ENCODE measurements at regions not wholly inside any gene's neighbourhood (a gene's known extent, or its start where the extent isn't known, plus 50 kb on each side); places are given as distances from the start of the nearest gene placed in this dataset.

DNA sequence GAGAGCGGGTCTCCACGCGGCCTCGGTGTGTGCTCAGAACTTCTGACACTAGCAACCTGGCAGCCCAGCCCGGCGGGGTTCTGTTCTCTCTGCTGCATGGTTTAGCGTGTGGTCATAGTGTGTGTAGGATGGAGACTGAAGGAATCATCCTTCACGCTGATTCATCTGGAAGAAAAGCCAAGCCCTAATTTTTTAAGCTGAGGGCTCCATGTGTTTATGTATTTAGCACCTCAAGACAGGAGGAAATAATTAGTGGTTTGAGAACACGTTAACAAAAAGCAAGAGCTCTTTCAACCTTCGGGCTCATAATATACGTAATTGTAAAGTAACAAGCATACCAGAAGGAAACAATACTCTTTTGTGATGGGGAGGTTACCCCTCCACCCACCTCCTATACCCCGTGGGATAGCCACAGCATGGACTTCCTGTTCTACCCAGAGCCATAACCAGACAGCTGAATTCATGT lies 504.6 kb upstream of the MKI67 start:
- DNase-seq, result no peak

DNA sequence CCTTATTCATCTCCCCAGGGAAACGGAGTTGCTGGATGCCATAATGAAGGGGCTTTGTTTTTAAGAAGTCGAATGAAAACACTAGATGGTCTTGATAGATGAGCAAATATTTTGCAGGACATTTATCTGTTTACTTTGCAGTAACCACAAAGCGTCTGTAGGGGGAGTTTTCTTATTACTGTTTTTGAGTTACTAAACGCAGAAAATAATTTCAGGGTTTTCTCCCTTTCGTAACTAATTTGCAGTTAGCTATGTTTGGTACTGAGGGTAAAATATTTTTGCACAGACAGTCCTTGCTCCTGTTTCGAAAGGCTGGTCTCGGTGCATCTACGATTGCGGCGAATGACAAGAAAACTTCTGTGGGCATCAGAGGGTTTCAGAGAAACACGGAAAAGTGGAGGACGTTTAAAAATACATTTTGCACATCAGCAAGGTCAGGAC lies 505.6 kb upstream of the MKI67 start:
- no peak for DNase-seq

- DNase-seq, result no peak
Measured at GRCh38 chr10:128632694-128633093, 506.5 kb upstream of the MKI67 start.

DNA sequence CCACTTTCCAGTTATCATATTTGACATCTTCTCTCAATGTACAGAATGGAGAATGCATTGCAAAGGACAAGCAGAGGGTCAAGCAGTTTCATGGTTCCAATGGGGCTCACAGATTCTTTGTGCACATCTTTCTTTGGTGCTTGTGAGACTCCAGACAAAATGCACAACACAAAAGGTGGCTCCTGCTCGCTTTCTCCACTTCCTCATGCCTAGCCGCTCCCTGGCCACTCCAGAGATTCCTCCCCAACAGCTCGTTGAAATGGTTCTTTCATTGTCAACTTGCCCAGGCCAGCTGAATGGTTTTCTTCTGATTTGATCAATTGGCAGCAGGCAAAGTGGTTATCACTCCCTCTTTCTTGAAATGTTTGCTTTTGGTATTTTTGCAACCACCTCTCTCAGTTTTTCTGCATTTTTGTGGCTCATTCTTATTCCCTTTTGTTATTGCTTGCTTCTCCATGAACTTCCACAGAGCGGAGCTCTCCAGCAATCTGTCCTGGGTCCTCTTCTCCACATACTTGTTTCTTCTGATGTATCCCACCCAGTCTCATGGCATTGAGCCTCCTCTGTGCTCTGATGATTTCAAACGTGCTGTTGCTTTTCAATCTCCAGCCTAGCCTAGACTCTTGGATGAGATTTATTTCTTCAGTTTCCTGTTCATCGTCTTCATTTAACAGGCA lies 507.8 kb upstream of the MKI67 start:
- no peak for DNase-seq

GRCh38 chr10:128642023-128642422 lies 515.8 kb upstream of the MKI67 start:
- DNase-seq, result no peak

- no peak for DNase-seq
Measured at GRCh38 chr10:128642502-128642901, 516.3 kb upstream of the MKI67 start.

GRCh38 chr10:128643658-128644057 lies 517.4 kb upstream of the MKI67 start:
- no peak for DNase-seq

GRCh38 chr10:128645486-128645885 lies 519.3 kb upstream of the MKI67 start:
- DNase-seq, result no peak

- DNase-seq, result no peak
Measured at GRCh38 chr10:128646956-128647355, 520.7 kb upstream of the MKI67 start.

DNA sequence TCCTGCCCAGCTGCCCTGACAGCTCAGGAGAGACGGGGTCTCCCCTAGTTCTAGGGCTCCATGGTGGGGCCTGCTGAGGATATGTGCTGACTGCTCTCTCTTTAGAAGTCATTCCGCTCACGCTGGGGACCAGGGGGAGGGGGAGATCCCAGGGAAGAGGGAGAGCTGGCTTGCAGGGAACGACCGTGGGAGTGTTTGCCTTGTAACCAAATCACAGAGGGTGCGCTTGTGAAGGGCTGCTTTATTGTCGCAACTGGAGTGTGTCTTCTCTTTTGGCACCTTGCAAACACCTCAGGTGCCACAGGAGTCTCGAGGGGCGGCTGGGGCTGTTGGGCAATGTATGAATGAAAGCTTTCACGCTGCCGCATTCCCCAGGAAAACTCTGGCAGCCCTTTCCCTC lies 531.3 kb upstream of the MKI67 start:
- DNase-seq, result no peak

- DNase-seq, result no peak
Measured at GRCh38 chr10:128660726-128661125, 534.5 kb upstream of the MKI67 start.

DNA sequence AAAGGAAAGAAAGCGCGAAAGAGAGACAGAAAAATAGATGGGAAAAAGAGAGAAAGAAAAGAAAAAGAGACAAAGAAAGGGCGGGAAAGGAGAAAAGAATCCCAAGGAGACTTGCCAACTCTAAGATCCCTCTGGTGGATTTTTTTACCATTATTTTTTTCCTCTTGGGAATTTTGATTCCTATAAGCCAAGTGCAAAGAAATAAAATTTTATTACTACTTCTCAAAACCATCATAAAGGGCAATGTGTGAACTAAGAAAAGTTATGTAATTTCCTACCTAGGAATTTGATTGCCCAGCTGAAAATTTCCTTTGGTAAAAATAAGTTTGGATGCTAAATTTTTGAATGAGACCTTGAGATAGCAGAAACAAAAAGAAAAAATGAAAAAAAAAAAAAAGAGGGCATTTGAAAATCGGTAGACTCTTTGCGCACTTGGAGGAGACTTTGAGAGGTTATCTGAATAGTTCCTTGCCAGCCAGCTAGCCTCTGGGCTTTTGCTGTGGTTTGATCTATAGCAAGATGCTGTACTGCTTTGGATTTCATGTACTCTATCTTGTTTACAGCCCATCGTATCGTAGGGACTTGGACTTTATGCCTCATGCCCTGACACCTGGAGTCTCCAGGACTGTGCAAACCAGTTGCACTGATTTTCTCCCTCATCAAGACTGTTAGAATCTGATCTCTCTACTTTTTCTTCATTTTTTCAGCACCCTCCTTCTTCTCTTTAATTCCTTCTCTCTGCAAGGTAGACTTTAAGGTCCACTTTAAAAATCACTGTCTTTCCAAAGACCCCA lies 535.4 kb upstream of the MKI67 start:
- no peak for DNase-seq

GRCh38 chr10:128662520-128662919 lies 536.3 kb upstream of the MKI67 start:
- DNase-seq, result no peak

DNA sequence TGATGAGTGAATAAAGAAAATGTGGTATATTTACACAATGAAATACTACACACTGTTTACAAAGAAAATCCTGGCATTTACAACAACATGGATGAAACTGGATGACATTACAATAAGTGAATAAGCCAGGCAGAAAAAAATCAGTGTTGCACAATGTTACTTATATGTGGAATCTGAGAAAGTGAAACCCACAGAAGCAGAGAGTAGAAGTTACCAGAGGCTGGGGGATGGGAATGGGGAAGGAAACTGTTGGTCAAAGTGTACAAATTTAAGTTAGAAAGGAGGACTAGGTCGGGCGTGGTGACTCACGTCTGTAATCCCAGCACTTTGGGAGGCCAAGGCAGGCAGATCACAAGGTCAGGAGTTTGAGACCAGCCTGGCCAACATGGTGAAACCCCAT lies 538.5 kb upstream of the MKI67 start:
- no peak for DNase-seq

DNA sequence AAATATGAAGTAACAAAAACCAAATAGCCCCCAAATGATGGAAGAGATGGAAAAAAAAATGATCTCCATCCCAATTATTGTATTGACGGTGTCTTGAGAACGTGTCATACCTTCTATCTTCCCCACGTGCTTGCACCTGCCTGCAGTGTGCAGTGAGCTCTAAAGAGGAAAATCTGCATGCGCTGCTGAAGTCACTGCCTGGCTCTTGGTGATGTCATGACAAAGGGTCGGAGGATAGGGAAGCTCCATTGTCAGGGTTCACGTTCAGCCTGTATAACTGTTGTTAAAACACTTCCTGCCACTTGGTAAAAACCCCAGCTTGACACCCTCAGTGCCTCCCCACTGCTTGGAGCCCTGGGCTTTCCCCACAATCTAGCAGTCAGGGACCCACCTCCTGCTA lies 549.2 kb upstream of the MKI67 start:
- no peak for DNase-seq

DNA sequence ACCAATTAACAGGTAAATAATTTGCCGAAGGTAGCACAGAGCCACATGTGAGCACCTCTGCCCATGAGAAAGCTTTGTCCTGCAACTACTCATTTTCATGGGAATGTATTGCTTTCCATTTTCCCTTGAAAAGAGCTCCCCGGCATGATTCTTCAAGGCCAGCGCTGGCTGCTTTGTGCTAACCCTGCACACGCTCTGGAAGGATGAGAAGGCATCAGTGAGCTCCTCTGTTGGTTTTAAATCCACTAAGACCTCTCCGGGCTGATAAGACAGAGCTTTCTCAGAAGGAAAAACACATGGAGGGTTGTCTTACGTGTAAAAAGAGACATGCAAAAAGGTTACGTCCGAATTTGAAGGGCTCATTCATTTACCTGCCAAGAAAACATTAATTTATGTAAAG lies 553.9 kb upstream of the MKI67 start:
- no peak for DNase-seq

DNA sequence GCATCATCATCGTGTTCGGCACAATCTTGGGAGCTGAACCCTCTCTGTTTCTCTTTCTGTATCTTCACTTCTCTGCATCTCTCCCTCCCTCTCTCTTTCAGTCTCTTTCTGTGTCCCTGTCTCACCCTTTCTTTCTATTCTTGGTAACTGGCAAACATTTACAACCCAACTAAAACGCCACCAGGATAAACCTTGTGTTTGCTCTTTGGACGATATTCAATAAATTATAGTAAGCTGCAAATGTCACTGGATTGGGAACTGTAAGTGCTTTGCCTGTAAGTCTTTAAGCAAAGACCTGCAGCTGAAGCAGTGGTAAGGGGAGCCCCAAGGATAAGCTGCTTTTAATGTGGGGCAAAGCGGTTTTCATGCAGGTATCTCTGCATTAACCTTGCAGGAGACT lies 558.0 kb upstream of the MKI67 start:
- no peak for DNase-seq

GRCh38 chr10:128686630-128687278 lies 560.5 kb upstream of the MKI67 start:
- no peak for DNase-seq

DNA sequence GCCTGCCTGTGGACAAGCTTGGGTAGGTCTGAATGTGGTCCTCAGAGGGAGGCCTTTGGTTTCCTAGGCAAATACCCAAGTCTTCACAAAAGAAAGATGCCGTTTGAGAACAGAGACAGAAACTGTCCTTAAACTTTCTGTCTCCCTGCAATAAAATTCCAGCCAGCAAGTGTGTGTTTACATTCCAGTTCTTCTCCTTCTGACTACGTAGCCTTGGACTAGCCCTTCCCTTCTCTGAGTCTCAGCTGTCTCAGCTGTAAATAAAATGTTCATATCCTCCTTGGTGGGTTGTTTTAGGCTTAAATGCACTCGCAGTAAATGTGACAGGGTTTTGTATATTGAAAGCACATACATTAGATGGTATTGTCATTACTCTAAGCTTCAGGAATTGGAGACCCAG lies 561.2 kb upstream of the MKI67 start:
- DNase-seq, result no peak

DNA sequence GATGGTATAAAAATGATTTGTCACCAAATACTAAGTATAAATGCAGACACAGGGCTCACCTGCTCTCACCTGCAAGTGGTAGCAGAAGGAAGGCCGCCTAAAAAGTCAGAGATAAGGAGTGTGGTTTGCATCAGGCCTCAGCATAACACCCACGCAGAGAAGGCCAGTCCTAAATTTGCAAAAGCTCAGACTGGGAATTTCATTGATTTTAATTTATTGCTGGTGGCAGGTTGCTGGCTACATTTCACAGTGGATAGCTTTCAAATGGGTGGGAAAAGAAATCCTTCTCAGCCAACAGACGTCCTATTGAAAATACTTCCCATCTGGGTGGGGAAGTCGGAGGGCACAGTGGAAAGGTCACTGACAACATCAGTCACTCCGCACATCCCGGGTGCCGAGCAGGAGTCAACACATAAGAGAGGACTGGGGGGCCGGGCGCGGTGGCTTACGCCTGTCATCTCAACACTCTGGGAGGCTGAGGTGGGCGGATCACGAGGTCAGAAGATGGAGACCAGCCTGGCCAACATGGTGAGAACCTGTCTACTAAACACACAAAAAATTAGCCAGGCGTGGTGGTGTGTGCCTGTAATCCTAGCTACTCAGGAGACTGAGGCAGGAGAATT lies 561.8 kb upstream of the MKI67 start:
- DNase-seq, result no peak

DNA sequence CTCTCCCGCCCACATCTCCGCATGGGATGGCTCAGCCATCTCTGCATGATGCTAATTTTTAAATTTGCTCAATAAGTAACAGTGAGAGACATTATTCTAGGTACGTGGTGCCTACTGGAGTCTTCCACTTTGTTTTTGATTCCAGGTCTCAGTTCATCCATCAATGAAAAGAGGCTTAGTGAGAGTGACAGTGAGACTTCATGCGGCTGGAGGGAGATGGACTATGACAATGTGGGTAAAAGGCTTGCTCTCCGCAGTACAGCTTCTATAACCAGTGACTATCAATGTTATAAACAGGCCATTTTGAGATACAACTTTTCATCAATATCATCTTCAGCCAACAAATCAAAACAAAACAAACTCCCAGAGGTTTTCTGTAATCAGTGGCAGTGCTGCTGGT lies 563.4 kb upstream of the MKI67 start:
- DNase-seq, result no peak

- DNase-seq, result no peak
Measured at GRCh38 chr10:128693493-128694131, 567.4 kb upstream of the MKI67 start.

All from NCI-H69 (cell line).